HG03460 (cell line): ENCODE measurements at regions not wholly inside any gene's neighbourhood (a gene's known extent, or its start where the extent isn't known, plus 50 kb on each side); places are given as distances from the start of the nearest gene placed in this dataset.
"Not testable (repeated sequence)": the region's sequence is repeated elsewhere in the genome, so short reads cannot be mapped to it uniquely, and the experiment has no call there.

Experiments
- ATAC-seq: cut with Tn5 transposase; IDR thresholded peaks from one replicate; pipeline ENCODE4 v1.9.1; 2021; ENCODE audit not compliant: unreplicated experiment

DNA sequence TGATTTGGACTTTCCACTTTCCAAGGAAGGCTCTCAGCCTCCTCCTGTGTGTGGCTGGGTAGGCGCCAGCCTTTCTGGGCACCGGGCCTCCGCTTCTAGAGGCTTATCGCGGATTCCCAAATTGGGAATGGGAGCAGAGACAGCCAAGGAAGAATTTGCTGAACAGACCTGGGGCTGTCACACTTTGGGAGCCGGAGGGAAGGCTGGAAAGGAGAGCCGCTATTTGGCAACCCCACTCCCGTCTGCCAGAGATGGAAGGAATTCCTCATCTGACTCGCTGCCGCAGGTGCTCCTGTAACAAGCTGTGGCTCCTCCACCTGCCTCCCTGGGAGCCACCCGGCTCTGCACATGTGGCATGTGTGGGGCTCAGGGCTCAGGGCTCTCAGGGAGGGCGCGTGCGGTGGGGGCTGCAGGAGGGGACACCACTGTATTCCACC, 50.8 kb upstream of the ECHDC3 start:
- no peak for ATAC-seq

DNA sequence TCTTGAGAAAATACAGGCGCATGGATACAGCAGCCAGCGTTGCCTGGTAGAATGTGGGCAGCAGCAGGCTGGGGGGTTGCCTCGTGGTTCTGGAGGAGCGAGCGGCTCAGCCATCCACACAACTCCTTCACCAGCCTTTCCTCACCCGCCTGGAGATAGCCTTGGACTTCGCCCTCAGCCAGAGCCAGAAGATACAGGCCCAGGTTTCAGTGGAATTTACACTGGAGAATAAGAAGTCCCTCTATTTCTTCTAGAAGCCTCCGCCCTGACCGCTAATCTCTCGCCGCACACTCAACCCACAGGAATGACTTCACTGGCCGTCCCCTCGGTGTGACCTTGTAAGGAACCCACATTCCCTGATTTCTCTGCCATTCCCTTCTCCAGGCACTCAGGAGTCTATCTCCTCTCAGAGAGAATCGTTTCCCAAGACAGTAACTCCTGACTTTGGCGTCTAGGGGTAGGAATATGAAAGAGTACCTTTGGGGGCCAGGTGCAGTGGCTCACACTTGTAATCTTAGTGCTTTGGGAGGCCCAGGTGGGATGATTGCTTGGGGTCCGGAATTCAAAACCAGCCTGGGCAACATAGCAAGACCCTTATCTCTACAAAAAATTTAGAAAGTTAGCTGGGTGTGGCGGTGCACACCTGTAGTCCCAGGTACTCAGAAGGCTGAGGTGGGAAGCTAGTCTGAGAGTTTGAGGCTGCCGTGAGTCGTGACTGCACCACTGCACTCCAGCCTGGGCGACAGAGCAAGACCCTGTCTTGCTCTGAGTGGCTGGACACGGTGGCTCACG, 52.0 kb upstream of the ECHDC3 start:
- no peak for ATAC-seq

DNA sequence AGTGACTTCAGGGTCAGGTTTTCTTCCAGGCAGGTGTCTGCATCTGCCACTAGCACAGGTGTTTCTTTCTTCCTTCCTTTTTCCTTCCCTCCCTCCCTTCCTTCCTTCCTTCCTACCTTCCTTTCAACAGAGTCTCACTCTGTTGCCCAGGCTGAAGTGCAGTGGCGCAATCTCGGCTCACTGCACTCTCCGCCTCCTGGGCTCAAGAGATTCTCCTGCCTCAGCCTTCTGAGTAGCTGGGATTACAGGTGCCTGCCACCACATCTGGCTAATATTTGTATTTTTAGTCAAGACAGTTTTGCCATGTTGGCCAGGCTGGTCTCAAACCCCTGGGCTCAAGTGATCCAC, 53.8 kb upstream of the ECHDC3 start:
- not testable (repeated sequence) for ATAC-seq

DNA sequence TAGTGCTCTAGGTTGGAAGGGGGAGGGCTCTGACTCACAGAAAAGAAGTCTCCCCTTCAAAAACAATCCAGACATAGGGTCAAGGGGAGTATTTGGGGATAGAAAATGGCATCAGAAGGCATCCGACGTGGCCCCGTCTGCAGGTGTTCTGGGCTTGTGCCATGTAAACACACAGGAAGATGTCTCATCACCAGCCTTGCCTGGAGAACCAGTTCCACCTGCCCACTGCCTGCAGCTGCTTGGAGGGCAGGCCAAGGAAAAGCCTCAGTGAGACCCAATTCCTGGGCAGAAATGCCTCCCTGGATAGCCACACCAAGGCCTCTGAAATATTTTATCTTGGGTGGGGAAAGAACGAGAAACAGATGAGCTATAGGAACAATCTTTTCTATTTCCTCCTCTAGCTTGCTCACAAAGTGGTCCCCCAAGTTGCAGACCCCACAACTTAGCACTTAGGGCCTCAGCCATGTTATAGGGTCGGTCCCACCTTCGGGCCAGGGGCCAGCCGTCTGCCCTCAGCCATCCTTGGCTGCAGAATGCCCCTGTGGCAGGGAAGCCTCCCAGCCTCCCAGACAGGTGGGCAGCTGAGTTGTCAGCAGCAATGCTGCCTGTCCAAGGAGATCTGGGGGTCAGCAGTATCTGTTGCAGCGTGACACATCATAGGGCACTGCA, 54.3 kb upstream of the ECHDC3 start:
- ATAC-seq, result no peak

DNA sequence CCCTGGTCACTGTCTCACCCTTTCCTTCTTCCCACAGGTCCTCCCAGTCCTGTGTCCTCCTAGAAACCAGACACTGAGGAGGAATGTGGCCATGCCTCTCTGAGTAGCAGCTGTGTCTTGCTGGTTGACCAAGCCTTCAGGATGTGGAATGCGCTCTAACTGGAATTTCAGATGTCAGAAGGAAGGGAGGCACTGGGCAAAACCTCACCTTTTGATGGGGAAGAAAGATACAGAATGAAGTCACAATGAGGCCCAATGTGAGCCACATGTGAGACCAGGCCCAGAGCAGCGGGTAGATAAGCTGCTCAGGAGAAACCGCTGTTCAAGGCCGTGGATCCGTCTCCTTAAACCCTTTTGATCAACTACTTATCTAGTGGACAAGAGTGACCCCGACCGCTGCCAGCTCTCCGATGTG, 54.8 kb upstream of the ECHDC3 start:
- no peak for ATAC-seq

DNA sequence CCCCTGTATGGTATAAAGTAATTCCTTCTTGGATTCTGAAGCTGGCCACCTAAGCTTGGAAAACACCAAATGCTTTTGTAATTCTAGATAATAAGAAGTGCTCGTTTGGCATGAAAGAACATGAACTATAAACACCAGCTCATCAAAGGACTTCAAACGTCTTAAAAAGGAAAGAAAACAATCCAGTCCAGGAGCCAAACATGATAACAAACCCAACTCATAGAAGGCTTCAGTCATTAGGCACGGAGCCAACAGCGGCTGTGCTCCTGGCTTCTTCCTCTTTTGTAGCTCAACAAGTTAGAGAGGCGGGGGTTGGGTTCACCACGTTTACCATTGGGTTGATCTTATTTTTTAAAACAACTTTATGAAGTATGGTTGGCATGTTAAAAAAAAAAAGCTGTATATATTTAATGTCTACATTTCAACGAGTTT, 56.4 kb upstream of the ECHDC3 start:
- no peak for ATAC-seq

DNA sequence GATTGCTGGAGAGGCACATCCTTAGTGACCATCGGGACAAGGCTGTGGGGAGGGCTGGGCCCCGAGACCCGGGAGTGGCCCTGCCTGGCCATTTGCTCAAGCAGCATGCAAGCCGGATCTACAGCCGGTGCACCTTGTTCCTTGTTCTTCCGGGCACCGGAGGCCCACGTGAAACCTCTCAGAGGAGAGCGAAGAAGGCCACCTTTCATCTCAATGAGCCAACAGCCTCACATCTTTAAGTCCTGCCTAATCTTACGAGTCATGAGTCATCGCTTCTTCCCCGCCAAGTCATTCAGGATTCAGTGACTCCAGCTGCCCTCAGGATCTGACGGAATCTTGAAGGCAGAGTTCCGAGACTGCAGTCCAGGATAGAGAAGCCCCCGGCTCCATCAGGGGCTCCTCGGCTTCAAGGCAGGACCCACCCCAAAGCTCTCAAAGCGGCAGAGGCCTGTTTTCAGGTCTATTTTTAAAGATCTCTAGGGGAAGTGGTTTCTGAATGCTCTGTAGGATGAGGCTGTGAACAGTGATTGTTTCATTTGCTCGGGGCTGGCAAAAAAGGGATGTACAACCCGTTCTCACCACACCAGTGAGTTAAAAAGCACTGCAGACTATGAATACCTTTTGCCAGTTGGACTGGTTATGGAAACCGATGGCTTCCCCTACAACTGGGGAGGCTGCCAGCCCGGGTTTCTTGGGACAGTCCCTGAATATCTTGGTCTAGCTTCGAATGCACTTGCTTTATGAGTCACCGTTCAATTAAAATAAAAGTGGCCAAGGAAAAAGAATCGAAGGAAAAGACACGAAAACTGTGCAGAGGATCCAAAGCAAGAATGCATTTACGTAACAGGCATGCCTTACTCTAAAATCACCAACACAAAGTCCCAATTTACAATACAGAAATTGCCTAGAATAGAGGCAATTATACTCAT, 57.2 kb upstream of the ECHDC3 start:
- peak; percentile 70 for ATAC-seq

DNA sequence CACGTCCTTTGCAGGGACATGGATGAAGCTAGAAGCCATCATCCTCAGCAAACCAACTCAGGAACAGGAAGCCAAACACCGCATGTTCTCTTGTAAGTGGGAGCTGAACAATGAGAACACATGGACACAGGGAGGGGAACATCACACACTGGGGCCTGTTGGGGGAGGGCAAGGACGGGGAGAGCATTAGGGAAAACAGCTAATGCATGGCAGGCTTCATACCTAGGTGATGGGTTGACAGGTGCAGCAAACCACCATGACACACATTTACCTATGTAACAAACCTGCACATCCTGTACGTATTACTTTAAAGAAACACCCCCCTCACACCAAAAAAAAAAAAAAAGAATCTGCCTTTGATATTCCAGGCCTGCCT, 57.9 kb upstream of the ECHDC3 start:
- peak; percentile 10 for ATAC-seq

DNA sequence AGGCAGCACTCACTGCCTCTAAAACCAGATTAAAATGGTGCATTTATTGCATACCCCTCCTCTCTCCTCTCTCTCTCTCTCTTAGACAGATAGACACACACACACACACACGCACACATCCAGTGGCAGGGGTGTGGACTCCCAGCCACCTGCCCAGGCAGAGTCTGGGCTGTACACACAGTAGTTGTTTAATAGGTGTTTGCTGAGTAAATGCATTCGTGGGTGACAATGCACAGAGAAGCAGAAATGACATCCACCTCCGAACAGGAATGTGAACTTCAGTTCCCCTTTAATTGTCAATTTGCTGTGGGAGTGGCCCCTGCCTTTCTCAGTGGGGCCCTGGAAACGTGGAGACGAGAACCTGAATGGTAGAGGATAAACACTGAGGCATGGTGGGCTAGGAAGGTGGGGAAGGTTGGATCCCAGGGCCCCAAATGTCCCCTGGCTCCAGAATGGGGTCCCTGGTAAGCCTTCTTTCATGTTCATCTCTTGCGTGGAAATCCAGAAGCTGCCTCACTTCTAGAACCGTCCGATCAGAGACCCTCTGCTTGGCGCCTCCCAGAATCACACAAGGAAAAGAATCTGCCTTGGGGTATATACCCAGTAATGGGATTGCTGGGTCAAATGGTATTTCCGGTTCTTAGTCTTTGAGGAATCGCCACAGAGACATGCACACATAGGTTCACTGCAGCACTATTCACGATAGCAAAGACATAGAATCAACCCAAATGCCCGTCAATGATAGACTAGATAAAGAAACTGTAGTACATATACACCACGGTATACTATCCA, 58.5 kb upstream of the ECHDC3 start:
- no peak for ATAC-seq

DNA sequence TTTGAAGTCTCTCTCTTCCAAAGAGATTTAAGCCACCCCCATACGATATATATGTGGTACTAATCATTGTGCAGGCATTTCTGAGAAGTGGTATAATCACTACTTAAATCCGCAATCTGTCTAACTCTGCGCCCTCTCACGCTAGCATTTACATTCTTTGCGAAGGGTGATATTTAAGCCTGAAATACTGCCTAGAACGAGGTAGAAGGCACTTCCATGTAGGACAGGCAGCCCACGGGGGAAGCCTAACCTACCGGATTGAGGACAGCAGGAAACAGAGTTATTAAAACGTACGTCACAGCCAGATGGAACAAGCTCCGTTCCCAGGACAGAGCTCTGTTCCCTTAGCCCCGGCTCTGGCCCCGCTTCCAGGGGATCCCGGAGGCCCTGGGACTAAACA, 59.3 kb upstream of the ECHDC3 start:
- no peak for ATAC-seq

DNA sequence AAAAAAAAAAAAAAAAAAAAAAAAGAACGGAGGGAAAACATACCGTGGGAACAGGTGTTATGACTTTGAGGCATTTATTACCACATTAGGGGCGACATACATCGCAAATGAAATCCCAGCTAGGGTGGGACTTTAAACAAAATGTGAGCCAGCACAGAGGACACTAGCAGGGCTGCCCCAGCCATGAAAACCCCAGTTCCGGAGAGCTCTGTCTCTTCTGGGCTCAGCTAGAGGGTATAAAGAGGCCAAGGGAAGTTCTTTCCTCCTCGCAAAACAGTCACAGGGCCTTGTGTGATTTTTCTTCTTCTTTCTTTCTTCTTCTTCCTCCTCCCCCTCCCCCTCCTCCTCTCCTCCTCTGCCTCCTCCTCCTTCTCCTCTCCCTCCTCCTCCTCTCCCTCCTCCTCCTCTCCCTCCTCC, 59.9 kb upstream of the ECHDC3 start:
- no peak for ATAC-seq

DNA sequence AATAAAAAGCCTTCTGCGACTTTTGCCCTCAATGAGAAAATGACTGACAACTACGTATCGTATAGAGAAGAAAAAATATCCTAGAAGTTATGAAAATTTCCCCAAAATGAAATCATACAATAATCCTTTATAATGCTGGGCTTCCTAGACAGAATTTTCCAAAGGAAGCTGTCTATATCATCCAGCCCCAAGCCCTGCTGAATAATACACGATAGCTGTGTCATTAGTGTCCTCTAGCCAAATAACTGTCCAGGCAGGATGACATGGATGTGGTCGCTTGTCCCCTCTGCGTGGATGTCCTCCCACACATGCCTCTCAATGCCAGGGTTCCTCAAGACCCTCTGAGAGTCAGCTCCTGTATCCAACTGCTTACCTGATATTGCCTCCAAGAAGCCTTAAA, 61.7 kb upstream of the ECHDC3 start:
- ATAC-seq, result no peak

DNA sequence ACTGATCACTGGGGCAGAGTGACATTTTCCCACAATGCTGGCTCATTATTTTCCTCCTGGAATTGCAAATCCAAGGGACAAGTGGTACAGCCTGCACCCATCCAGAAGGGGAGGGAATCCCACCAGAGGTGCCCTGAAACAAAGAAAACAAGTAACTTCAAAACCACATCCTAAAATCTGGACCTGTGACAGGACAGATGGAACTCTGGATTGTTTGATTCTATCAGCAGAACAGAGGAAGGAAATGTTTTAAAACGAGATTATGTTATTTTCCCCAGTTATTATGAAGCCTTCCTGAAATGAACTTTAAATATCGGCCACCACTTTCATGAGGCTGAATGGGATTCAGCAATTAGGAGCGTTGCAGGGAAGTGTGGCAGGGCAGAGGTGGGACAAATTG, 62.2 kb upstream of the ECHDC3 start:
- ATAC-seq, result no peak

DNA sequence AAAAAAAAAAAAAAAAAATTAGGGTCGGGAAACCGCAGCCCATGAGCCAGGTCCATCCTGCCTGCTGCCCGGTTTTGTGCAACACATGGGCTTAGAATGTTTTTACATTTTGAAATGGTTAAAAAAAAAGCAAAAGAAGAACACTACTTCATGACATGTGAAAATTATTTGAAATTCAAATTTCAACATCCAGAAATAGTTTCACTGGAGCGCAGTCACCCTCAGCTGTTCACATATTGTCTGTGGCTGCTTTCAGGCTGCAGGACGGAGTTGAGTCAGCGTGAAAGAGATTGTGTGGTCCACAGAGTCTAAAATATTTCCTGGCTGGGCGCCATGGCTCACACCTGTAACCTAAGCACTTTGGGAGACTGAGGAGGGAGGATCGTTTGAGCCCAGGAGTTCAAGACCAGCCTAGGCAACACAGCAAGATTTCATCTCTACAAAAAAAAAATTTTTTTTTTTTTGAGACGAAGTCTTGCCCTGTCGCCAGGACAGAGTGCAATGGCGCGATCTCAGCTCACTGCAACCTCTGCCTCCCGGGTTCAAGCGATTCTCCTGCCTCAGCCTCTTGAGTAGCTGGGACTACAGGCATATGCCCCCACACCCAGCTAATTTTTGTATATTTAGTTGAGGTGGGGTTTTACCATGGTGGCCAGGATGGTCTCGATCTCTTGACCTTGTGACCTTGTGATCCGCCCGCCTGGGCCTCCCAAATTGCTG, 63.9 kb upstream of the ECHDC3 start:
- ATAC-seq, result peak; percentile 86

DNA sequence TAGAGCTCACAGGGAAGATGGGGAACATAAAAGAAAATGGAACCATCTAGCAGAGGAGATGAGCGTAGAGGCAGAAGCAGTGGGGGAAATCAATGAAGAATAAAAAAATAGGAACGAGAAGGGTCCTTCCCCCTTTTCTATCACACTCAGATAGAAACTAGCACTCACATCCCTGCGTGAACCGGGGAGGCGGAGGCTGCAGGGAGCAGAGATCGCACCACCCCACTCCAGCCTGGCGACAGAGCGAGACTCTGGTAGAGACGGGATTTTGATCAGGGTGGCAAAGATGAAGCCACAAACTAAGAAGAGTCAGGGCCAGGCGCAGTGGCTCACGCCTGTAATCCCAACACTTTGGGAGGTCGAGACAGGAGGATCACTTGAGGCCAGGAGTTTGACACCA, 64.7 kb upstream of the ECHDC3 start:
- ATAC-seq, result peak; percentile 28

DNA sequence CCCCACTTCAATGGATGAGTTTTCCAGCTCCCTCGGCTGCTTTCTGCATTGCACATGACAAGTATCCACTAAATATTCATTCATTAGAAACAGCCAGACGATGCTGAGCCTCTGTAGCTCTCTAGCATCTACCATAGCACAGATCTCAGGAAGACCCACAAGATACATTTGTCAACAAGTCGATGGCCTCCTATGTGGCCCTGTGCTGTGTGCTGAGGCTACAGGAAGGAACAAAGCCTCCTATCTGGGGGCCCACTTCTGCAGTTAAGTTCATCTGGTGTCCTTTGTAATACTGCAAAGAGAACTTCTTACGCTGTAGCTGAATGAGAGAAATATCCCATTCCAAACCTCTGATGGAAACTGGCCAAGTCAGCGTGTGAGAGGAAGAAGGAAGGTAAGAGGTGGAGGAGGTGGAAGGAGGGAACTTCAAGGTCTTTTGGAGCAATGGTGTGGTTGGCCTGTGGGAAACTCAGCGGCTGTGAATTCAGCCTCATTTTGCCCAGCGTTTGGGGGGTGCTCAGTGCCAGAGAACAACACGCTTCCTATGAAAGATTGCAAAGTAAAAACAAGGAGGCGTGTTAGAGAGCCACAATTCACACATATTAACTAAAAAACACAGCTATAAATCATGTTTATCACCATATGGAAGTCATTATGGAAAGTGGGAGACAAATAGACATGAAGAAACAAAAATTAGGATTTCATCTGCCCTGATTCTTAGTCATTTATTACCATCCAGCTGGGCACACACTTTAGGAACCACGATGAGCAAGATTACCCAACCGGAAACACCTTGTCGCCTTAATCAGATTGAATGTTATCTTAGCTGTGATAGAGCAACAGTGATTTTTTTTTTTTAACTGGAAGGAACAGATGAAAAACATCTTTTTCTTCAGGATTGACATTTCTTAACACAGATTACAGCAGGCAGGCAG, 62.2 kb upstream of the USP6NL start:
- ATAC-seq, result no peak

DNA sequence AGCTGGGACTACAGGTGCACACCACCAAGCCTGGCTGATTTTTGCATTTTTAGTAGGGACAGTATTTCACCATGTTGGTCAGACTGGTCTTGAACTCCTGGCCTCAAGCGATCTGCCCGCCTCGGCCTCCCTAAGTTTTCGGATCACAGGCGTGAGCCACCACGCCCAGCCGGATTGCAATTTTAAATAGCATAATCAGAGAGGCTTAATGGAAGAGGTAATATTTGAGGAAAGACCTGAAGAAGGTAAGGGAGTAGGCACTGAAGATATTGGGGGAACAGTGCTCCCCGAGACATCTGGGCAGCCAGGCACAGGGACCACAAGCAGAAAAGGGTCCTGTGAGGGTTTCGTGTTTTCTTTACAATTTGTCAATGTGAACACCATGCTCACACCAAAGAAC, 61.4 kb upstream of the USP6NL start:
- ATAC-seq, result no peak

DNA sequence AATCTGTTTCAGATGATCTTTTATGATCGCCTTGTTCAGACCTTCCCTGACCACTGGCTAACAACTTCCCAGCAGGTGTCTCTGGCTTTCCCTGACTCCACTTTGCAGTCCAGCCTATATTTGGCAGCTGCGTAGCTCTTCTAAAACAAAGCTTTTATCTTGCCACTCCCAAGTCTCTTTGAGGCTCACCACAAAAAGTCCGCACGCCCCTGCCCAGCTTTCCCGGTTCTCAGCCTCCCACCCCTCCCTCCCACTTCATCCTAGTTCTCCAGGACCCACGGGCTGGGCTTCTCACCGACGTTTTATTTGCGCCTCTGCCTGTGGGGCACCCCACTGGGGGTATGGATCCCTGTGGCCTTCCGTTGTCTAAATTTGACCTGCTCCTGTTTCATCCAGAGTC, 58.9 kb upstream of the USP6NL start:
- no peak for ATAC-seq
